HEK293 (cell line): ENCODE measurements at regions not wholly inside any gene's neighbourhood (a gene's known extent, or its start where the extent isn't known, plus 50 kb on each side); places are given as distances from the start of the nearest gene placed in this dataset.

Source experiments
- FEZF1 ChIP-seq: fragments of 450-650 bp; formaldehyde crosslinking; IDR thresholded peaks from 2 replicates; pipeline ENCODE4 v1.5.1; 2016; ENCODE audit warnings: missing biosample characterization, missing genetic modification characterization
- ZNF514 ChIP-seq: fragments of 450-650 bp; formaldehyde crosslinking; IDR thresholded peaks from 2 replicates; pipeline ENCODE4 v1.5.1; 2016; ENCODE audit warnings: missing biosample characterization, missing genetic modification characterization

GRCh38 chr21:22456241-22456640 is 1458.0 kb downstream of the NCAM2 start:
- TF ChIP-seq ZNF514 (tag by site-specific recombination) (no peak), FEZF1 (no peak)
